HL-60 (cell line): ENCODE measurements at regions not wholly inside any gene's neighbourhood (a gene's known extent, or its start where the extent isn't known, plus 50 kb on each side); places are given as distances from the start of the nearest gene placed in this dataset.

Experiments
- DNase-seq, 2 experiments: peaks; one replicate each; pipeline ENCODE4 v3.0.0-alpha.2; 2010 to 2020; ENCODE audit warnings: low read depth in 1 of 2, low spot score in 1 of 2
- H3K27ac ChIP-seq: fragments of 250-450 bp; sonication (Bioruptor Pico); replicated peaks from 2 replicates; pipeline ENCODE4 v1.5.1; 2020; ENCODE audit warnings: mild to moderate bottlenecking, moderate library complexity
- H3K27me3 ChIP-seq: fragments of 250-450 bp; sonication (Bioruptor Pico); 2 replicates; pipeline ENCODE4 v1.5.1; 2021; ENCODE audit warnings: mild to moderate bottlenecking, moderate library complexity; ENCODE audit not compliant: insufficient read depth, poor library complexity, severe bottlenecking
- H3K4me3 ChIP-seq: replicated peaks from 2 replicates; pipeline ENCODE4 v1.5.1; 2011; ENCODE audit warnings: mild to moderate bottlenecking, control low read depth, low read length; ENCODE audit not compliant: insufficient read depth
- CTCF ChIP-seq: IDR thresholded peaks from one replicate; pipeline ENCODE4 v1.5.1; 2011; ENCODE audit warnings: low read length, control low read depth, inconsistent platforms; ENCODE audit not compliant: insufficient read depth
- GABPA ChIP-seq: IDR thresholded peaks from 2 replicates; pipeline ENCODE4 v1.6.1; 2012; ENCODE audit warnings: low read depth
- POLR2AphosphoS5 ChIP-seq: IDR thresholded peaks from 2 replicates; pipeline ENCODE4 v1.6.1; 2012; ENCODE audit warnings: low read depth
- REST ChIP-seq: IDR thresholded peaks from 2 replicates; pipeline ENCODE4 v1.6.1; 2012; ENCODE audit warnings: low read depth; ENCODE audit not compliant: insufficient replicate concordance
- SPI1 ChIP-seq: IDR thresholded peaks from 2 replicates; pipeline ENCODE4 v1.6.1; 2012; ENCODE audit warnings: low read depth, mild to moderate bottlenecking, borderline replicate concordance

GRCh38 chr10:117817116-117817515 is 229.6 kb downstream of the RAB11FIP2 start:
- H3K4me3 ChIP-seq: no peak overlapping the region
- DNase-seq: no peak
- H3K27me3 ChIP-seq: peaks cover 4% of the 10 kb centered on the region
- H3K27ac ChIP-seq: no peak overlapping the region
- TF ChIP-seq POLR2AphosphoS5: no peak
- TF ChIP-seq CTCF: no peak
- no peak for TF ChIP-seq GABPA
- TF ChIP-seq SPI1: no peak
- no peak for TF ChIP-seq REST

- TF ChIP-seq POLR2AphosphoS5 (no peak), REST (no peak), GABPA (no peak), SPI1 (no peak), CTCF (no peak)
- DNase-seq: no peak
- H3K27me3 ChIP-seq: peaks cover 4% of the 10 kb centered on the region
These were observed 228.0 kb downstream of the RAB11FIP2 start for GRCh38 chr10:117818721-117819120.

GRCh38 chr10:117819304-117819703 is 227.4 kb downstream of the RAB11FIP2 start:
- Histone ChIP-seq H3K4me3 (no peak overlapping the region), H3K27ac (no peak overlapping the region), H3K27me3 (peaks cover 4% of the 10 kb centered on the region)
- TF ChIP-seq CTCF: no peak
- no peak for TF ChIP-seq GABPA
- TF ChIP-seq REST: no peak
- no peak for TF ChIP-seq POLR2AphosphoS5
- no peak for TF ChIP-seq SPI1
- DNase-seq: no peak

More at GRCh38 chr10:117818721-117819120, 228.0 kb downstream of the RAB11FIP2 start:
- Histone ChIP-seq H3K27ac (no peak overlapping the region), H3K4me3 (no peak overlapping the region)
